CD14-positive monocyte (primary cell): ENCODE measurements at regions not wholly inside any gene's neighbourhood (a gene's known extent, or its start where the extent isn't known, plus 50 kb on each side); places are given as distances from the start of the nearest gene placed in this dataset.

Source experiments
- DNase-seq, 3 donors: peaks; one replicate each; pipeline ENCODE4 v3.0.0-alpha.2; 2011 to 2022
- H2AFZ ChIP-seq: 2 replicates; pipeline ENCODE4 v1.6.0; 2012; ENCODE audit warnings: mild to moderate bottlenecking, low read depth, low read length, inconsistent platforms; ENCODE audit not compliant: insufficient read depth, poor library complexity, severe bottlenecking
- H3K27ac ChIP-seq, 2 donors: 1 replicate in 1 of 2; 2 replicates in 1 of 2; pipeline ENCODE4 v1.5.1; 2012 to 2013; ENCODE audit warnings: low read length in 2 of 2, control low read depth in 1 of 2, inconsistent platforms in 1 of 2, low read depth in 1 of 2, mild to moderate bottlenecking in 1 of 2
- H3K27me3 ChIP-seq, 2 donors: one replicate each; pipeline versions ENCODE4 v1.6.0 to v1.6.1; 2011 to 2013; ENCODE audit warnings: low read length in 2 of 2; ENCODE audit not compliant: control insufficient read depth in 2 of 2, insufficient read depth in 2 of 2
- H3K36me3 ChIP-seq, 2 donors: replicated peaks in 1 of 2; 1 replicate in 1 of 2; 2 replicates in 1 of 2; pipeline versions ENCODE4 v1.5.1 to v1.6.1; 2012 to 2013; ENCODE audit warnings: low read length in 2 of 2, control low read depth in 1 of 2, inconsistent platforms in 1 of 2, mild to moderate bottlenecking in 1 of 2; ENCODE audit not compliant: insufficient read depth in 2 of 2, control insufficient read depth in 1 of 2
- H3K4me1 ChIP-seq, 2 donors: 1 replicate in 1 of 2; 2 replicates in 1 of 2; pipeline versions ENCODE4 v1.5.1 to v1.6.1; 2012 to 2013; ENCODE audit warnings: low read length in 2 of 2, control low read depth in 1 of 2, inconsistent platforms in 1 of 2, mild to moderate bottlenecking in 1 of 2, moderate library complexity in 1 of 2; ENCODE audit not compliant: insufficient read depth in 2 of 2, control insufficient read depth in 1 of 2
- H3K4me2 ChIP-seq: replicated peaks from 2 replicates; pipeline ENCODE3; 2012; ENCODE audit warnings: low read length, moderate library complexity, mild to moderate bottlenecking; ENCODE audit not compliant: poor library complexity, severe bottlenecking; ENCODE audit errors: extremely low read depth
- H3K4me3 ChIP-seq, 3 experiments: fragments of 200-600 bp in 1 of 3; sonication (generic) in 1 of 3; replicated peaks in 1 of 3; 1 replicate in 2 of 3; 2 replicates in 1 of 3; pipeline ENCODE4 v1.5.1; 2011 to 2013; ENCODE audit warnings: low read length in 3 of 3, mild to moderate bottlenecking in 3 of 3, control low read depth in 2 of 3, low read depth in 2 of 3, inconsistent platforms in 1 of 3, moderate library complexity in 1 of 3
- H3K79me2 ChIP-seq: 2 replicates; pipeline ENCODE4 v1.6.0; 2012; ENCODE audit warnings: mild to moderate bottlenecking, control low read depth, inconsistent platforms, low read length, moderate library complexity; ENCODE audit not compliant: insufficient read depth
- H3K9ac ChIP-seq: 2 replicates; pipeline ENCODE4 v1.6.0; 2017; ENCODE audit warnings: low read length, mild to moderate bottlenecking; ENCODE audit not compliant: insufficient read depth, poor library complexity, severe bottlenecking
- H3K9me3 ChIP-seq, 2 donors: replicated peaks in 1 of 2; 1 replicate in 1 of 2; 2 replicates in 1 of 2; pipeline versions ENCODE4 v1.5.1 to v1.6.1; 2012 to 2013; ENCODE audit warnings: low read length in 2 of 2, control low read depth in 1 of 2; ENCODE audit not compliant: control insufficient read depth in 1 of 2, insufficient read depth in 1 of 2
- H4K20me1 ChIP-seq: 2 replicates; pipeline ENCODE4 v1.6.0; 2012; ENCODE audit warnings: mild to moderate bottlenecking, low read length, control low read depth, moderate library complexity; ENCODE audit not compliant: insufficient read depth
- H3K27ac Mint-ChIP-seq, 7 donors: one replicate each; pipeline ENCODE4 v1.8.0; 2020; ENCODE audit warnings: mild to moderate bottlenecking in 7 of 7, mixed read lengths in 7 of 7, moderate library complexity in 6 of 7, inconsistent platforms in 2 of 7
- H3K27me3 Mint-ChIP-seq, 3 donors: one replicate each; pipeline ENCODE4 v1.8.0; 2021 to 2022; ENCODE audit warnings: low read depth in 3 of 3, mild to moderate bottlenecking in 3 of 3, mixed read lengths in 3 of 3, moderate library complexity in 3 of 3, inconsistent platforms in 1 of 3
- H3K36me3 Mint-ChIP-seq, 2 donors: one replicate each; pipeline ENCODE4 v1.8.0; 2020; ENCODE audit warnings: mixed read lengths in 2 of 2, inconsistent platforms in 1 of 2, mild to moderate bottlenecking in 1 of 2
- H3K4me1 Mint-ChIP-seq: one replicate; pipeline ENCODE4 v1.8.0; 2020; ENCODE audit warnings: mild to moderate bottlenecking, mixed read lengths
- H3K4me3 Mint-ChIP-seq, 2 donors: one replicate each; pipeline ENCODE4 v1.8.0; 2020; ENCODE audit warnings: mild to moderate bottlenecking in 2 of 2, mixed read lengths in 2 of 2, moderate library complexity in 1 of 2
- H3K9me3 Mint-ChIP-seq, 7 donors: one replicate each; pipeline ENCODE4 v1.8.0; 2020 to 2022; ENCODE audit warnings: mixed read lengths in 7 of 7, mild to moderate bottlenecking in 6 of 7, moderate library complexity in 6 of 7, inconsistent platforms in 2 of 7
- CTCF ChIP-seq: fragments of 200-600 bp; IDR thresholded peaks from one replicate; pipeline ENCODE4 v1.8.0; 2022; ENCODE audit warnings: antibody characterized with exemption, mild to moderate bottlenecking
- WGBS: methylation state at CpG from one replicate; pipeline ENCODE4 v1.1.5; 2013; ENCODE audit warnings: missing lambda C conversion rate; ENCODE audit not compliant: insufficient coverage; 5-methylcytosine and 5-hydroxymethylcytosine counted together
- intact Hi-C, 2 donors: fragments of 100-400 bp; cut with micrococcal nuclease; formaldehyde crosslinking; loops; one replicate each; pipeline versions ENCODE4 v1.15.0 to v1.15.1; 2023

- TF ChIP-seq CTCF, result no peak
- Histone ChIP-seq H3K36me3 (no peaks in the 10 kb centered on the region), H3K4me1 (no peaks in the 10 kb centered on the region), H3K27ac (no peak overlapping the region), H4K20me1 (no peaks in the 10 kb centered on the region), H3K9ac (no peak overlapping the region), H3K79me2 (no peaks in the 10 kb centered on the region), H3K4me2 (no peak overlapping the region), H2AFZ (no peak overlapping the region), H3K27me3 (no peaks in the 10 kb centered on the region), H3K9me3 (no peaks in the 10 kb centered on the region), H3K4me3 (no peak overlapping the region)
- H3K27me3 Mint-ChIP-seq, result peaks cover 0 to 3% (median 2%) of the 10 kb centered on the region in 3 donors
- no peaks in the 10 kb centered on the region for H3K36me3 Mint-ChIP-seq
- H3K4me3 Mint-ChIP-seq, result no peak overlapping the region
- H3K9me3 Mint-ChIP-seq, result peaks cover 0 to 11% (median 2%) of the 10 kb centered on the region in 7 donors
- H3K4me1 Mint-ChIP-seq, result no peaks in the 10 kb centered on the region
- 88% methylated on average over 9 of the region's 10 CpGs for WGBS
- no peak overlapping the region for H3K27ac Mint-ChIP-seq
- intact Hi-C loops, result no loop called here
- DNase-seq, result no peak
Observed at GRCh38 chr2:2912731-2913130, 464.9 kb downstream of the EIPR1 start.

DNA sequence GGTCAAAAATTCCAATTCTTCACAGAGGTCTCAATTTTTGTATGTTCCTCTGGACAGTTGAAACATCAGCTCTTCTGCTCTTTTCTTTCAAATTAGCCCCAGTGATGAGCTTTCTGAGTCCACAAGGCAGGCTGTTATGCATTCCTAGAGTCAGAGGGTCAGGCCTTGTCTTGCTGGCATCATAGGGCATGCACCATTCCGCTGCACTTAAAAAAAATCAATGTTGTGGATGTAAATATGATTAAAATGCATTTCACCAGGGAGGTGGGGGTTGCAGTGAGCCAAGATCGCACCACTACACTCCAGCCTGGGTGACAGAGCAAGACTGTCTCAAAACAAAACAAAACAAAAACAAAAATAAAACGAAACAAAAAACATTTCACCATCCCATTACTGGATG lies 465.3 kb downstream of the EIPR1 start:
- WGBS, result no CpG with 5 or more reads among the region's 3 CpGs
- H3K9me3 ChIP-seq, result no peaks in the 10 kb centered on the region
- H3K4me2 ChIP-seq, result no peak overlapping the region
- no peaks in the 10 kb centered on the region for H3K36me3 ChIP-seq
- Mint-ChIP-seq H3K4me1 (no peaks in the 10 kb centered on the region), H3K9me3 (peaks cover 0 to 11% (median 2%) of the 10 kb centered on the region in 7 donors), H3K36me3 (no peaks in the 10 kb centered on the region), H3K27me3 (peaks cover 0 to 4% (median 2%) of the 10 kb centered on the region in 3 donors), H3K4me3 (no peak overlapping the region), H3K27ac (no peak overlapping the region)
- H3K27ac ChIP-seq, result no peak overlapping the region
- H4K20me1 ChIP-seq, result no peaks in the 10 kb centered on the region
- no peak overlapping the region for H2AFZ ChIP-seq
- no peaks in the 10 kb centered on the region for H3K27me3 ChIP-seq
- intact Hi-C loops, result no loop called here
- no peak overlapping the region for H3K4me3 ChIP-seq
- H3K4me1 ChIP-seq, result no peaks in the 10 kb centered on the region
- no peak for DNase-seq
- no peak overlapping the region for H3K9ac ChIP-seq
- TF ChIP-seq CTCF, result no peak
- no peaks in the 10 kb centered on the region for H3K79me2 ChIP-seq
